CD8-positive, alpha-beta memory T cell (primary cell): ENCODE measurements at regions not wholly inside any gene's neighbourhood (a gene's known extent, or its start where the extent isn't known, plus 50 kb on each side); places are given as distances from the start of the nearest gene placed in this dataset.

Experiments used
- CTCF ChIA-PET: fragments of 350-600 bp; sonication (Branson Sonifier 250); formaldehyde crosslinking; loops from one replicate; lab custom pipeline; 2021; ENCODE audit warnings: antibody characterized with exemption; lab: Charles Lee
- POLR2A ChIA-PET: fragments of 350-600 bp; sonication (Branson Sonifier 250); formaldehyde crosslinking; loops from one replicate; lab custom pipeline; 2021; ENCODE audit warnings: antibody characterized with exemption; lab: Charles Lee
- DNase-seq, 5 donors: peaks; one replicate each; pipeline versions ENCODE4 v3.0.0 to v3.0.0-alpha.2; 2020 to 2022; ENCODE audit warnings: mixed read lengths in 1 of 5
- H3K27ac ChIP-seq: one replicate; pipeline ENCODE4 v1.7.0; 2013; ENCODE audit warnings: low read depth, mild to moderate bottlenecking, low read length, moderate library complexity
- H3K27me3 ChIP-seq: 2 replicates; pipeline ENCODE4 v1.7.0; 2013; ENCODE audit warnings: low read length, mild to moderate bottlenecking; ENCODE audit not compliant: insufficient read depth, poor library complexity, severe bottlenecking
- H3K36me3 ChIP-seq: 2 replicates; pipeline ENCODE4 v1.7.0; 2013; ENCODE audit warnings: mild to moderate bottlenecking, low read length, moderate library complexity; ENCODE audit not compliant: insufficient read depth
- H3K4me1 ChIP-seq: 2 replicates; pipeline ENCODE4 v1.7.0; 2013; ENCODE audit warnings: mild to moderate bottlenecking, low read length, moderate library complexity; ENCODE audit not compliant: insufficient read depth
- H3K4me3 ChIP-seq: 2 replicates; pipeline ENCODE4 v1.7.0; 2013; ENCODE audit warnings: mild to moderate bottlenecking, low read length
- H3K9me3 ChIP-seq: 2 replicates; pipeline ENCODE4 v1.7.0; 2013; ENCODE audit warnings: mild to moderate bottlenecking, low read length
- H3K27ac Mint-ChIP-seq, 8 donors: one replicate each; pipeline ENCODE4 v1.8.0; 2020 to 2021; ENCODE audit warnings: mixed read lengths in 8 of 8, mild to moderate bottlenecking in 6 of 8, inconsistent platforms in 3 of 8, moderate library complexity in 3 of 8
- H3K27me3 Mint-ChIP-seq, 2 donors: one replicate each; pipeline ENCODE4 v1.8.0; 2020 to 2021; ENCODE audit warnings: mixed read lengths in 2 of 2, mild to moderate bottlenecking in 1 of 2, moderate library complexity in 1 of 2
- H3K36me3 Mint-ChIP-seq, 3 donors: one replicate each; pipeline ENCODE4 v1.8.0; 2020 to 2021; ENCODE audit warnings: mixed read lengths in 3 of 3, inconsistent platforms in 1 of 3, mild to moderate bottlenecking in 1 of 3
- H3K4me1 Mint-ChIP-seq, 3 donors: one replicate each; pipeline ENCODE4 v1.8.0; 2020 to 2021; ENCODE audit warnings: mixed read lengths in 3 of 3, inconsistent platforms in 1 of 3, mild to moderate bottlenecking in 1 of 3
- H3K4me3 Mint-ChIP-seq, 7 donors: one replicate each; pipeline ENCODE4 v1.8.0; 2020 to 2021; ENCODE audit warnings: mixed read lengths in 7 of 7, mild to moderate bottlenecking in 6 of 7, moderate library complexity in 4 of 7, inconsistent platforms in 2 of 7
- H3K9me3 Mint-ChIP-seq, 5 donors: one replicate each; pipeline ENCODE4 v1.8.0; 2020 to 2022; ENCODE audit warnings: mixed read lengths in 5 of 5, mild to moderate bottlenecking in 3 of 5, moderate library complexity in 2 of 5, inconsistent platforms in 1 of 5

DNA sequence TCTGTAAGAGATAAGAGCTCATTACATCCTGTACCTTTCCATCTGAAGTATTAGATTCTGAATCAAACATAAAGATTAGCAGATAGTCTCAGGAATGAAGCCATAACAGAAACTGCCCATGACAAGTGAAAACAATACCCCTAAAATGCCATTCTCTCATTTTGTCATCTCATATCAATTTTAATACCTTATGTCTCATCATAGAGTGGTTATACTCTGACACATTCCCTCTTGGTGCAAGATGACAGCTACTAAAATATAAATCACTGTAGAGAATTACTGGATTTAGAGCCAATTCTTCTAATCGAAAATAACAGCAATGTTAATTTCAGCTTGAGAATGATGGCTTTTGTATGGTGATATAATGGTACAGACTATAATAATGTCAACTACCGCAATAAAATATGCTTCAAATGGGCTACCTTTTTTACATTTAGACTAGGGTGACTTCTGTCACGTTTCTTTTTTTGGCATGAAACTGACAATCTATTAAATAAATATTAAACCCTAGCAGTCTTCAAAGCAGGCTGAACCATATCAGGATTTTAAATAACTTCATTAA lies 125.1 kb upstream of the ITGA4 start:
- Mint-ChIP-seq H3K4me3 (no peak overlapping the region), H3K27me3 (no peaks in the 10 kb centered on the region), H3K36me3 (peaks cover 2 to 28% (median 24%) of the 10 kb centered on the region in 3 donors), H3K27ac (peak overlapping the region in 2 of 8 donors; percentile 39 to 65), H3K4me1 (peaks cover 9 to 39% (median 17%) of the 10 kb centered on the region in 3 donors), H3K9me3 (peaks cover 7 to 10% (median 8%) of the 10 kb centered on the region in 5 donors)
- ChIA-PET POLR2A (no interaction called here), CTCF (no interaction called here)
- Histone ChIP-seq H3K27ac (no peak overlapping the region), H3K4me1 (peaks cover 6% of the 10 kb centered on the region), H3K36me3 (no peaks in the 10 kb centered on the region), H3K9me3 (peaks cover 4% of the 10 kb centered on the region), H3K27me3 (no peaks in the 10 kb centered on the region), H3K4me3 (no peak overlapping the region)
- DNase-seq: no peak

DNA sequence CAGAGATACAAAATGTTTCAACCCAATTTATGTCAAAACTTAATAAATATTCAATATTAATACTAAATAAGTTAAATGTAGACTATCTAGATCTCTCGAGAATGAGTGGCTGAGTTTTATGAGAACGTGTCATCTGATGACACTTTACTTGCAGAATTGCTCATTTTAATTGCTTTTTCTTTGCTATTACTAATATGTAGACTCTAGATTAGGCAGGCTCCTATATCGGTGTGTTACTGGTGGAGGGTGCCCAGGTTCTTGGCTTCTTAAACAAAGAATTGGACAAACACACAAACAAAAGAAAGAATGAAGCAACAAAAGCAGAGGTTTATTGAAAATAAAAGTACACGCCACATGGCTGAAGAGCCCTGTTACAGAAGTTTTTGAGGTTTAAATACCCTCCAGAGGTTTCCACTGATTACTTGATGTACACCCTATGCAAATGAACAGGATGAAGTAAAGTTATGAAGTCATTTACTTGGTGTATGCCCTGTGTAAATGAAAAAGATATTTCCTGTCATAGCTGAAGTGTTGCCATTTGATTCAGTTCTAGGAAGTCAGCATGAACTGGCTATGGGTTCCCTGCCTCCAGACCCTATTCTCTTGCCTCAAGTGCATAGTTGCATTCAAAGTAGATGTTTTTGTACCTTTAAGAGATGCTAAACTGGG lies 122.9 kb upstream of the ITGA4 start:
- no peak for DNase-seq
- Mint-ChIP-seq H3K27ac (peak overlapping the region in 6 of 8 donors; percentile 21 to 68 (median 48)), H3K4me1 (peaks cover 9 to 46% (median 20%) of the 10 kb centered on the region in 3 donors), H3K27me3 (no peaks in the 10 kb centered on the region), H3K4me3 (peak overlapping the region in 1 of 7 donors; percentile 35), H3K36me3 (peaks cover 2 to 24% (median 14%) of the 10 kb centered on the region in 3 donors), H3K9me3 (peaks cover under 1 to 7% (median 4%) of the 10 kb centered on the region in 5 donors)
- Histone ChIP-seq H3K27me3 (no peaks in the 10 kb centered on the region), H3K36me3 (no peaks in the 10 kb centered on the region), H3K9me3 (peaks cover 4% of the 10 kb centered on the region), H3K27ac (no peak overlapping the region), H3K4me3 (no peak overlapping the region), H3K4me1 (peaks cover 6% of the 10 kb centered on the region)
- POLR2A ChIA-PET: interaction anchor here (1.4 kb wide), 1 partner anchor 123 kb away, joined by 3 read pairs; the partner anchor contains the start of gene ITGA4
- CTCF ChIA-PET: no interaction called here

DNA sequence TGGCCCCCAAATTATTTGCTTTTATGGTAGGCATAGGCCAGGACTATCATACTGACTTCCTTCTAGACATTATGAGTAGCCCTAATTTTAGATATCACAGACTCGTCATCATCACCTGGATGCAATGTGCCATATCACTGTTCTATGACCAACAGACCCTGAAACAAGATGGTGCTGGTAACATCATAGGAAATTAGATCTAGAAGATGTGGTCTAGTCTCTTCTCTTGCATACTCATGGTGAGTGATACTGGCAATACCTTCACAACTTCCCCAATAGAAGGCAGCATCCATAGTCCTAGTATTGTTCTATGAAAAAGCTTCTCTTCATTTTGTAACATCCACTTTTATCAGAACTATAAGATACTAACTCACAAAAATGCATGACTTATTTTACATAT lies 116.3 kb upstream of the ITGA4 start:
- POLR2A ChIA-PET: no interaction called here

DNA sequence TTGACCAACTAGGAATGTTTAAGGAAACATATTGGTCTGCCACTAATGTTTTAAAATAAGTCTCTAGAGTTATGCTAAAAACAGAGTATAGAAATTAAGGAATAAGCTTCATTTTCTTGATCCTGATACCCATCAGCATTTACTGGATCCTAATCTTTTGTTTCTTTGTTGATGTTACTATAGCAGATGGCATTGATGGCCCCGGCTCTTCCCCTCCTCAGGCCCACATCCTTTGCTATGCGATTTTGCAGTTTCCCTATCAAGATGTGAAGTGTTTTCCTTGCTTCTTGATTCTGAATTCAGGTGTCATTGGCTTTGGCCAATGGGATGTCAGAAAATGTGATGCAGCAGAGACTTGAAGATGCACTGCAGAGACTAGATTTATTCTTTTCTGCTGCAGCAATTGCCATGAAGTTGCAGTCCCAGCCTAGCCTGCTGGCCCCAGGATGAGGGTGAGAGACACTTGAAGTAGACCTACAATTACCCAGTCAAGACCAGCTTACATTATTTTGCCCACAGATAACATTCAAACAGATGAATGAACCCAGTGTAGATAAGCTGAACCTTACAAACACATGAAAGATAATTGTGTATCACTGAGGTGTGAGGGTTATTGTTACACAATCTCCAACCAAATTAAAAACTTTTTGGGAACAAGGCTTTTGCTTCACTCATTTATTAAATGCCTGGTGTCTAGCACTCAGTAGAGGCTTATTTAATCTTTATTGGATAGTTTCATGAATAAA lies 115.2 kb upstream of the ITGA4 start:
- Histone ChIP-seq H3K36me3 (no peaks in the 10 kb centered on the region), H3K4me1 (no peaks in the 10 kb centered on the region), H3K27me3 (no peaks in the 10 kb centered on the region), H3K4me3 (no peak overlapping the region), H3K27ac (no peak overlapping the region), H3K9me3 (no peaks in the 10 kb centered on the region)
- ChIA-PET POLR2A (no interaction called here), CTCF (interaction anchor here (0.8 to 1.0 kb wide), 3 partner anchors 97 to 237 kb away, joined by 3 read pairs; partner anchors contain the start of gene ITGA4)
- Mint-ChIP-seq H3K27me3 (no peaks in the 10 kb centered on the region), H3K4me1 (peaks cover 4 to 12% (median 7%) of the 10 kb centered on the region in 3 donors), H3K27ac (peak overlapping the region in 1 of 8 donors; percentile 47), H3K36me3 (peaks cover 9 to 54% (median 48%) of the 10 kb centered on the region in 3 donors), H3K9me3 (no peaks in the 10 kb centered on the region), H3K4me3 (no peak overlapping the region)
- no peak for DNase-seq

More for the DNA sequence above, 116.3 kb upstream of the ITGA4 start:
- Histone ChIP-seq H3K36me3 (no peaks in the 10 kb centered on the region), H3K27me3 (no peaks in the 10 kb centered on the region), H3K9me3 (no peaks in the 10 kb centered on the region), H3K4me3 (no peak overlapping the region), H3K4me1 (no peaks in the 10 kb centered on the region), H3K27ac (no peak overlapping the region)
- peaks cover 9 to 54% (median 44%) of the 10 kb centered on the region in 3 donors for H3K36me3 Mint-ChIP-seq
- H3K4me1 Mint-ChIP-seq: peaks cover 4 to 12% (median 8%) of the 10 kb centered on the region in 3 donors
- no peak overlapping the region for H3K4me3 Mint-ChIP-seq
- H3K27me3 Mint-ChIP-seq: no peaks in the 10 kb centered on the region
- no peak overlapping the region for H3K27ac Mint-ChIP-seq
- H3K9me3 Mint-ChIP-seq: no peaks in the 10 kb centered on the region
- CTCF ChIA-PET: interaction anchor here (0.8 kb wide), 1 partner anchor 98 kb away, joined by 3 read pairs; no protein-coding TSS in a partner anchor
- no peak for DNase-seq

GRCh38 chr2:181348107-181348837 lies 108.9 kb upstream of the ITGA4 start:
- Mint-ChIP-seq H3K27ac (no peak overlapping the region), H3K27me3 (no peaks in the 10 kb centered on the region), H3K9me3 (no peaks in the 10 kb centered on the region), H3K4me1 (peaks cover 10 to 20% (median 12%) of the 10 kb centered on the region in 3 donors), H3K36me3 (peaks cover 8 to 37% (median 15%) of the 10 kb centered on the region in 3 donors), H3K4me3 (no peak overlapping the region)
- CTCF ChIA-PET: interaction anchor here (0.7 to 1.2 kb wide), 2 partner anchors 30 to 37 kb away, joined by 3 to 4 read pairs; no protein-coding TSS in a partner anchor
- Histone ChIP-seq H3K27ac (no peak overlapping the region), H3K4me3 (no peak overlapping the region), H3K4me1 (no peaks in the 10 kb centered on the region), H3K36me3 (no peaks in the 10 kb centered on the region), H3K9me3 (no peaks in the 10 kb centered on the region), H3K27me3 (no peaks in the 10 kb centered on the region)
- no peak for DNase-seq
- POLR2A ChIA-PET: interaction anchor here (0.6 to 0.7 kb wide), 2 partner anchors 44 to 175 kb away, joined by 4 to 5 read pairs; no protein-coding TSS in a partner anchor

- Mint-ChIP-seq H3K27ac (peak overlapping the region in 1 of 8 donors; percentile 0), H3K4me1 (peaks cover 12 to 35% (median 15%) of the 10 kb centered on the region in 3 donors), H3K27me3 (no peaks in the 10 kb centered on the region), H3K36me3 (peaks cover 14 to 37% (median 15%) of the 10 kb centered on the region in 3 donors), H3K4me3 (no peak overlapping the region), H3K9me3 (no peaks in the 10 kb centered on the region)
- no peak overlapping the region for H3K4me3 ChIP-seq
- no peaks in the 10 kb centered on the region for H3K9me3 ChIP-seq
- H3K27me3 ChIP-seq: no peaks in the 10 kb centered on the region
- CTCF ChIA-PET: no interaction called here
- H3K4me1 ChIP-seq: no peaks in the 10 kb centered on the region
- POLR2A ChIA-PET: no interaction called here
- no peaks in the 10 kb centered on the region for H3K36me3 ChIP-seq
- no peak for DNase-seq
- no peak overlapping the region for H3K27ac ChIP-seq
These were observed 105.0 kb upstream of the ITGA4 start for GRCh38 chr2:181352158-181352557.

DNA sequence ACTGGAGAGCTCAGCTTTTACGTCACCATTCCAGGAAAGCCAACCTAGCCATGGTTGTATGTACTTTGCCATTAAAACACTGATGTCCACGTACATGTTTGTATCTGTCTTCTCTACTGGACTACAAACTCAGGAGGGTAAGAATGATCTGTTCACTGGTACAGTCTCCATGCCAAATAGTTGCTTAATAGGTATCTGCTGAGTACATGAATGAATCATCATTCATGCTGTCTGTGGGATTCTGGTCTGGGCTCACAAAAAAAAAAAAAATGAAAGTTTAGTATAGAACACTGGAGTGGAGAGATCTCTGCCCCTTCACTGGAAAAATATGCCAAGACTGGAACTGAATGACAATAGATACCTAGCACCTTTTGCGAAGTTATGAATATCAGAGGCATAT lies 102.6 kb upstream of the ITGA4 start:
- H3K27me3 Mint-ChIP-seq: no peaks in the 10 kb centered on the region

More for the DNA sequence above, 102.6 kb upstream of the ITGA4 start:
- no peaks in the 10 kb centered on the region for H3K36me3 ChIP-seq
- peaks cover 10 to 39% (median 10%) of the 10 kb centered on the region in 3 donors for H3K4me1 Mint-ChIP-seq
- no peaks in the 10 kb centered on the region for H3K9me3 Mint-ChIP-seq
- no peaks in the 10 kb centered on the region for H3K9me3 ChIP-seq
- peaks cover 17 to 37% (median 18%) of the 10 kb centered on the region in 3 donors for H3K36me3 Mint-ChIP-seq
- H3K27me3 ChIP-seq: no peaks in the 10 kb centered on the region
- no peak overlapping the region for H3K4me3 Mint-ChIP-seq
- DNase-seq: no peak
- POLR2A ChIA-PET: interaction anchor here (0.7 kb wide), 1 partner anchor 43 kb away, joined by 8 read pairs; no protein-coding TSS in a partner anchor
- H3K27ac Mint-ChIP-seq: peak overlapping the region in 1 of 8 donors; percentile 34
- CTCF ChIA-PET: interaction anchor here (0.7 kb wide), 1 partner anchor 98 kb away, joined by 3 read pairs; no protein-coding TSS in a partner anchor
- no peak overlapping the region for H3K4me3 ChIP-seq
- H3K27ac ChIP-seq: no peak overlapping the region
- H3K4me1 ChIP-seq: no peaks in the 10 kb centered on the region
